HG03571 (cell line): ENCODE measurements at regions not wholly inside any gene's neighbourhood (a gene's known extent, or its start where the extent isn't known, plus 50 kb on each side); places are given as distances from the start of the nearest gene placed in this dataset.
"Not testable (repeated sequence)": the region's sequence is repeated elsewhere in the genome, so short reads cannot be mapped to it uniquely, and the experiment has no call there.

Experiments used
- ATAC-seq: cut with Tn5 transposase; IDR thresholded peaks from one replicate; pipeline ENCODE4 v1.9.1; 2021; ENCODE audit not compliant: unreplicated experiment

- no peak for ATAC-seq
Observed at GRCh38 chr12:42741771-42742510, 152.4 kb upstream of the PRICKLE1 start.

- no peak for ATAC-seq
Observed at GRCh38 chr12:42741091-42741490, 151.5 kb upstream of the PRICKLE1 start.

- no peak for ATAC-seq
Observed at GRCh38 chr12:42737398-42737797, 147.9 kb upstream of the PRICKLE1 start.

GRCh38 chr12:42735861-42736361 is 146.4 kb upstream of the PRICKLE1 start:
- ATAC-seq: no peak

- ATAC-seq: no peak
Observed at GRCh38 chr12:42733911-42734310, 144.4 kb upstream of the PRICKLE1 start.

- ATAC-seq: no peak
Observed at GRCh38 chr12:42732908-42733411, 143.4 kb upstream of the PRICKLE1 start.

- no peak for ATAC-seq
Observed at GRCh38 chr12:42730291-42730690, 140.7 kb upstream of the PRICKLE1 start.

GRCh38 chr12:42729535-42729900 is 140.0 kb upstream of the PRICKLE1 start:
- no peak for ATAC-seq

GRCh38 chr12:42728770-42729534 is 139.4 kb upstream of the PRICKLE1 start:
- ATAC-seq: no peak

GRCh38 chr12:42728287-42728686 is 138.7 kb upstream of the PRICKLE1 start:
- no peak for ATAC-seq

GRCh38 chr12:42725809-42726208 is 136.3 kb upstream of the PRICKLE1 start:
- no peak for ATAC-seq

- no peak for ATAC-seq
Observed at GRCh38 chr12:42716491-42716891, 126.9 kb upstream of the PRICKLE1 start.

GRCh38 chr12:42713566-42713965 is 124.0 kb upstream of the PRICKLE1 start:
- not testable (repeated sequence) for ATAC-seq

- ATAC-seq: not testable (repeated sequence)
Observed at GRCh38 chr12:42708374-42708773, 118.8 kb upstream of the PRICKLE1 start.

- ATAC-seq: no peak
Observed at GRCh38 chr12:42707312-42708226, 118.0 kb upstream of the PRICKLE1 start.

- no peak for ATAC-seq
Observed at GRCh38 chr12:42706321-42706720, 116.8 kb upstream of the PRICKLE1 start.

- ATAC-seq: no peak
Observed at GRCh38 chr12:42705863-42706262, 116.3 kb upstream of the PRICKLE1 start.

- no peak for ATAC-seq
Observed at GRCh38 chr12:42704810-42705401, 115.4 kb upstream of the PRICKLE1 start.

- ATAC-seq: no peak
Observed at GRCh38 chr12:42704340-42704739, 114.8 kb upstream of the PRICKLE1 start.

- ATAC-seq: no peak
Observed at GRCh38 chr12:42701084-42701483, 111.5 kb upstream of the PRICKLE1 start.

GRCh38 chr12:42698213-42698612 is 108.7 kb upstream of the PRICKLE1 start:
- ATAC-seq: no peak
